ENCODE measurements at regions not wholly inside any gene's neighbourhood (a gene's known extent, or its start where the extent isn't known, plus 50 kb on each side); places are given as distances from the start of the nearest gene placed in this dataset.

GRCh38 chr4:12126474-12126873 lies 697.8 kb upstream of the HS3ST1 start:
- intact Hi-C loops (cut with micrococcal nuclease) = no loop called here
- RAD21 ChIA-PET (ENCODE audit: low non-redundant PET in 1 of 2, low total read pairs in 2 of 2, uncharacterized antibody in 2 of 2, unreplicated experiment in 2 of 2) = no interaction called here
- DNase-seq (ENCODE audit: low read depth, low spot score) = no peak
- TF ChIP-seq FOSL1 (IDR thresholded peaks at IDR 0.05; ENCODE audit: low read depth) (no peak), EZH2phosphoT487 (IDR thresholded peaks at IDR 0.05; ENCODE audit: borderline replicate concordance) (no peak), CEBPB (IDR thresholded peaks at IDR 0.05; ENCODE audit: low read depth) (no peak), ZNF274 (IDR thresholded peaks at IDR 0.05; ENCODE audit: low read depth, low read length) (no peak), ATF3 (IDR thresholded peaks at IDR 0.05) (no peak)
- BruUV-seq (replicated peaks) = no TSS peak
- no peak for ATAC-seq
- Histone ChIP-seq H3K4me3 (replicated peaks in 1 of 2; ENCODE audit: low read depth in 1 of 2, low read length in 2 of 2) (no peak overlapping the region), H3K79me2 (ENCODE audit: insufficient read depth, low read length) (no peaks in the 10 kb centered on the region), H3K9me3 (ENCODE audit: control insufficient read depth in 1 of 2, insufficient read depth in 1 of 2, low read depth in 1 of 2, low read length in 2 of 2) (no peaks in the 10 kb centered on the region), H2AFZ (ENCODE audit: low read depth, low read length, poor library complexity, severe bottlenecking) (no peak overlapping the region), H3K27me3 (ENCODE audit: insufficient read depth, low read length) (no peaks in the 10 kb centered on the region), H3K4me2 (ENCODE audit: low read length) (no peak overlapping the region), H4K20me1 (ENCODE audit: insufficient read depth) (no peaks in the 10 kb centered on the region), H3K27ac (ENCODE audit: low read depth, low read length) (no peak overlapping the region), H3K9me2 (ENCODE audit: insufficient read depth) (peaks cover 5% of the 10 kb centered on the region; the same call in 1 of the 2 replicates), H3K9ac (ENCODE audit: low read length) (no peak overlapping the region), H3K36me3 (ENCODE audit: control insufficient read depth in 1 of 2, insufficient read depth in 2 of 2, low read length in 2 of 2) (no peaks in the 10 kb centered on the region), H3K4me1 (ENCODE audit: control insufficient read depth in 1 of 2, insufficient read depth in 2 of 2, low read length in 2 of 2) (no peaks in the 10 kb centered on the region)
- CTCF ChIA-PET = no interaction called here
- POLR2A ChIA-PET = no interaction called here

- intact Hi-C loops (cut with micrococcal nuclease) = no loop called here
- POLR2A ChIA-PET = no interaction called here
- Histone ChIP-seq H3K79me2 (ENCODE audit: insufficient read depth, low read length) (no peaks in the 10 kb centered on the region), H2AFZ (ENCODE audit: low read depth, low read length, poor library complexity, severe bottlenecking) (no peak overlapping the region), H3K27ac (ENCODE audit: low read depth, low read length) (no peak overlapping the region), H3K9me2 (ENCODE audit: insufficient read depth) (no peaks in the 10 kb centered on the region), H3K4me2 (ENCODE audit: low read length) (no peak overlapping the region), H3K4me1 (ENCODE audit: control insufficient read depth in 1 of 2, insufficient read depth in 2 of 2, low read length in 2 of 2) (no peaks in the 10 kb centered on the region), H3K9ac (ENCODE audit: low read length) (no peak overlapping the region), H3K27me3 (ENCODE audit: insufficient read depth, low read length) (no peaks in the 10 kb centered on the region), H3K36me3 (ENCODE audit: control insufficient read depth in 1 of 2, insufficient read depth in 2 of 2, low read length in 2 of 2) (no peaks in the 10 kb centered on the region), H3K4me3 (replicated peaks in 1 of 2; ENCODE audit: low read depth in 1 of 2, low read length in 2 of 2) (no peak overlapping the region), H3K9me3 (ENCODE audit: control insufficient read depth in 1 of 2, insufficient read depth in 1 of 2, low read depth in 1 of 2, low read length in 2 of 2) (no peaks in the 10 kb centered on the region), H4K20me1 (ENCODE audit: insufficient read depth) (no peaks in the 10 kb centered on the region)
- DNase-seq (ENCODE audit: low read depth, low spot score) (no peak), ATAC-seq (no peak)
- TF ChIP-seq ATF3 (IDR thresholded peaks at IDR 0.05) = no peak
- no peak for TF ChIP-seq POLR2A (IDR thresholded peaks at IDR 0.05; ENCODE audit: borderline replicate concordance, extremely low read depth, insufficient read depth, insufficient read length)
- TF ChIP-seq EZH2phosphoT487 (IDR thresholded peaks at IDR 0.05; ENCODE audit: borderline replicate concordance) = no peak
- RAD21 ChIA-PET (ENCODE audit: low non-redundant PET in 1 of 2, low total read pairs in 2 of 2, uncharacterized antibody in 2 of 2, unreplicated experiment in 2 of 2) = no interaction called here
- no TSS peak for BruUV-seq (replicated peaks)
- CTCF ChIA-PET = no interaction called here
Measured at GRCh38 chr4:12124138-12124537, 695.4 kb upstream of the HS3ST1 start.
